Vagina (tissue), 2 donors: ENCODE measurements at regions not wholly inside any gene's neighbourhood (a gene's known extent, or its start where the extent isn't known, plus 50 kb on each side); places are given as distances from the start of the nearest gene placed in this dataset.

Experiments
- DNase-seq, 2 donors: peaks; one replicate each; pipeline ENCODE4 v3.0.0-alpha.2; 2017; ENCODE audit errors: extremely low spot score in 2 of 2
- H3K27ac ChIP-seq: fragments of 200-600 bp; sonication (generic); one replicate; pipeline ENCODE4 v1.5.1; 2019
- H3K27me3 ChIP-seq: fragments of 200-600 bp; sonication (generic); one replicate; pipeline ENCODE4 v1.5.1; 2019
- H3K36me3 ChIP-seq, 2 donors: fragments of 200-600 bp; sonication (generic); one replicate each; pipeline ENCODE4 v1.5.1; 2017 to 2019
- H3K4me1 ChIP-seq: fragments of 200-600 bp; sonication (generic); one replicate; pipeline ENCODE4 v1.5.1; 2019
- H3K4me3 ChIP-seq, 2 donors: fragments of 200-600 bp; sonication (generic); 1 replicate in 1 of 2; 2 replicates in 1 of 2; pipeline ENCODE4 v1.5.1; 2016 to 2019
- H3K9me3 ChIP-seq: fragments of 200-600 bp; sonication (generic); one replicate; pipeline ENCODE4 v1.5.1; 2019
- POLR2A ChIP-seq, 2 donors: fragments of 450-650 bp; IDR thresholded peaks; one replicate each; pipeline ENCODE4 v1.6.1; 2017; ENCODE audit warnings: antibody characterized with exemption in 2 of 2, mild to moderate bottlenecking in 2 of 2, moderate library complexity in 2 of 2
- POLR2AphosphoS5 ChIP-seq, 2 donors: sonication (generic); formaldehyde crosslinking; IDR thresholded peaks; one replicate each; pipeline ENCODE4 v1.9.0; 2017; ENCODE audit warnings: antibody characterized with exemption in 2 of 2, mild to moderate bottlenecking in 2 of 2, low read depth in 1 of 2; ENCODE audit not compliant: insufficient read depth in 1 of 2
- intact Hi-C: fragments of 100-400 bp; cut with DNase I; formaldehyde crosslinking; loops from one replicate; pipeline ENCODE4 v1.15.1; 2023
- TF ChIP-seq, protein P1 (sequence below), 3 experiments: fragments of 450-650 bp in 2 of 3; fragments of 200-600 bp in 1 of 3; sonication (generic) in 1 of 3; IDR thresholded peaks; one replicate each; pipeline ENCODE4 v1.5.1; 2017 to 2019; ENCODE audit warnings: antibody characterized with exemption in 3 of 3, mild to moderate bottlenecking in 2 of 3, moderate library complexity in 2 of 3

DNA sequence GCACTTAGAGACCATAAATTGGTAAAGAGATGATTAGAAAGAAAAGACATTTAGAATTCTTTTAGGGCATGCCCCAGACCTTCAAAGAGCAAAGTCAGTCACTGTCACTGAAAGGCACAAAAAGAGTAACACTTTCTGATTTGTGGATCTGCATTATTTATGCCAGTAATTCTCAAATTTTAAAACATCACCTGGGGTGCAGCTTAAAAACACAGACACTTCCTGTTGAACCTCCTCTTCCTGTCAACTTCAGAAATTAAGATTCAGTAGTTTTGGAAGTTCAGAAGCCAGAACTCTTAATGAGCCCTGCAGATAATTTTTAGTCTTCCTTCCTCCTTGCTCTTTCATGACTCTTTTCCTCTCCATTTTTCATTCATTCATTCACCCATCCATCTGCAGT, 137.5 kb downstream of the NRN1 start:
- Histone ChIP-seq H3K36me3 (no peaks in the 10 kb centered on the region), H3K27ac (no peak overlapping the region), H3K9me3 (no peaks in the 10 kb centered on the region), H3K4me3 (no peak overlapping the region), H3K27me3 (no peaks in the 10 kb centered on the region), H3K4me1 (no peaks in the 10 kb centered on the region)
- intact Hi-C loops: no loop called here
- no peak for TF ChIP-seq POLR2AphosphoS5 (IDR thresholded peaks at IDR 0.05; ENCODE audit: insufficient read depth in 1 of 2, low read depth in 1 of 2)
- TF ChIP-seq POLR2A (IDR thresholded peaks at IDR 0.05): no peak
- TF ChIP-seq, protein P1, sequence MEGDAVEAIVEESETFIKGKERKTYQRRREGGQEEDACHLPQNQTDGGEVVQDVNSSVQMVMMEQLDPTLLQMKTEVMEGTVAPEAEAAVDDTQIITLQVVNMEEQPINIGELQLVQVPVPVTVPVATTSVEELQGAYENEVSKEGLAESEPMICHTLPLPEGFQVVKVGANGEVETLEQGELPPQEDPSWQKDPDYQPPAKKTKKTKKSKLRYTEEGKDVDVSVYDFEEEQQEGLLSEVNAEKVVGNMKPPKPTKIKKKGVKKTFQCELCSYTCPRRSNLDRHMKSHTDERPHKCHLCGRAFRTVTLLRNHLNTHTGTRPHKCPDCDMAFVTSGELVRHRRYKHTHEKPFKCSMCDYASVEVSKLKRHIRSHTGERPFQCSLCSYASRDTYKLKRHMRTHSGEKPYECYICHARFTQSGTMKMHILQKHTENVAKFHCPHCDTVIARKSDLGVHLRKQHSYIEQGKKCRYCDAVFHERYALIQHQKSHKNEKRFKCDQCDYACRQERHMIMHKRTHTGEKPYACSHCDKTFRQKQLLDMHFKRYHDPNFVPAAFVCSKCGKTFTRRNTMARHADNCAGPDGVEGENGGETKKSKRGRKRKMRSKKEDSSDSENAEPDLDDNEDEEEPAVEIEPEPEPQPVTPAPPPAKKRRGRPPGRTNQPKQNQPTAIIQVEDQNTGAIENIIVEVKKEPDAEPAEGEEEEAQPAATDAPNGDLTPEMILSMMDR (IDR thresholded peaks at IDR 0.05): no peak
- no peak for DNase-seq

DNA sequence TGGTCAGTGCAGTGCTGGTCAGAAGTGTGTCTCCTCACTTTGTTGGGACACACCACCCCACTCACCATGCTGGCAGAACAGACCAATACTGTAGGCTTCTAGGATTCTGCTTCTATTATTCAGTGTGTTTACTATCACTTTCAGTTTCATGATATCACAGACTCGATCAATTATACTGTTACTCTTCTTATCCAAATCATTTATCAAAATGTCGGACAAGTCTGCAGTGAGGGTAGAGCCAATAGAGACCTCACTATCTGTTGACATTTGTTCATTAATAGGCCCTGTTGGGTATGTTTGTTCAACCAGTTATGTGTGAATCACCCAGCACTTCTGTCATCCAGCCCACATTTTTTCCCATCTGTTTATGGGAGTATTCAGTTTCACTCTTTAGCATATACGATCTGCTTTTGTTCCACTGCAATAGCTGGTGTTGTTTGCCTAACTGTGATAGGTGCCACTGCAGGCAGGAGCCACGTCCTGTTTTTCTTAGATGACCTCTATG, 140.1 kb downstream of the NRN1 start:
- intact Hi-C loops: no loop called here

DNA sequence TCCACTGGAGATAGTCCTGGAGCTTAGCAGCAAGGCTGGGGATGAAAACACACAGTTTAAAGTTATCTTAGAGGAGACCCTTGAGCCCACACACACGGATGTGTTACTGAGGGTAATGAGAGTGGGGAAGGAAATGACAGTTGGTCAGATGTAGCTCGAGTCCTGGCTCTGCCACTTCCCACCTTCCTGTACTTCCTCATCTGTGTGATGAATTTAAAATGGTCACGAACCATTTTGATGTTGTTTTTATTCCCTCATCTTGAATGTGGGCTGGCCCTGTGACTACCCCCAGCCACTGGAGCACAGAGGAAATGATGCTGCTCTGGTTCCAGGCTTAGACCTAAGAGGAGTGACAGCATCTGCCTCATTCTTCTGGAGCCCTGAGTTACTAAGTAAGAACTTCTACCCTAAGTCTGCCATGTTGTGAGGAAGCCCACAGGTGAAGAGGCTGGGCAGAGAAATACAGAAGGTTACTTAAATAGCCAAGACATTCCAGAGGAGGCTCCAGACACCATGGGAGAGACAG, 141.2 kb downstream of the NRN1 start:
- no peaks in the 10 kb centered on the region for H3K36me3 ChIP-seq
- H3K9me3 ChIP-seq: no peaks in the 10 kb centered on the region
- intact Hi-C loops: no loop called here
- TF ChIP-seq POLR2A (IDR thresholded peaks at IDR 0.05): no peak
- no peak for TF ChIP-seq POLR2AphosphoS5 (IDR thresholded peaks at IDR 0.05; ENCODE audit: insufficient read depth in 1 of 2, low read depth in 1 of 2)
- TF ChIP-seq, protein P1 (IDR thresholded peaks at IDR 0.05): no peak
- H3K27ac ChIP-seq: no peak overlapping the region
- H3K27me3 ChIP-seq: no peaks in the 10 kb centered on the region
- DNase-seq: no peak
- H3K4me1 ChIP-seq: no peaks in the 10 kb centered on the region
- no peak overlapping the region for H3K4me3 ChIP-seq

More for the DNA sequence above, 140.1 kb downstream of the NRN1 start:
- no peaks in the 10 kb centered on the region for H3K4me1 ChIP-seq
- TF ChIP-seq, protein P1 (IDR thresholded peaks at IDR 0.05): no peak
- TF ChIP-seq POLR2A (IDR thresholded peaks at IDR 0.05) (no peak), POLR2AphosphoS5 (IDR thresholded peaks at IDR 0.05; ENCODE audit: insufficient read depth in 1 of 2, low read depth in 1 of 2) (no peak)
- H3K36me3 ChIP-seq: no peaks in the 10 kb centered on the region
- no peak for DNase-seq
- no peaks in the 10 kb centered on the region for H3K9me3 ChIP-seq
- H3K4me3 ChIP-seq: peak overlapping the region; percentile 11 to 17
- H3K27me3 ChIP-seq: no peaks in the 10 kb centered on the region
- H3K27ac ChIP-seq: no peak overlapping the region

DNA sequence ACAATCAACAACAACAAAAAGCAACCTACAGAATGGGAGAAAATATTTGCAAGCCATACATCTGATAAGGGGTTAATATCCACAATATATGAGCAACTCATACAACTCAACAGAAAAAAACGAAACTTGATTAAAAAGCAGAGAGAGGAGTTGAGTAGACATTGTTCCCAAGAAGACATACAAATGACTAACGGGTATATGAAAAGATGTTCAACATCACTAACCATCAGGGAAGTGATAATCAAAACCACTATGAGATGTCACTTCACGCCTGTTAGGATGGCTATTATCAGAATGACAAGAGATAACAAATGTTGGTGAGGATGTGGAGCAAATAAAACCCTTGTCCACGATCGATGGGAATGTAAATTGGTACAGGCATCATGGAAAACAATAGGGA, 145.9 kb downstream of the NRN1 start:
- Histone ChIP-seq H3K4me1 (no peaks in the 10 kb centered on the region), H3K9me3 (no peaks in the 10 kb centered on the region), H3K27ac (no peak overlapping the region), H3K27me3 (no peaks in the 10 kb centered on the region), H3K4me3 (no peak overlapping the region), H3K36me3 (no peaks in the 10 kb centered on the region)
- DNase-seq: no peak
- TF ChIP-seq, protein P1 (IDR thresholded peaks at IDR 0.05): no peak
- TF ChIP-seq POLR2AphosphoS5 (IDR thresholded peaks at IDR 0.05; ENCODE audit: insufficient read depth in 1 of 2, low read depth in 1 of 2) (no peak), POLR2A (IDR thresholded peaks at IDR 0.05) (no peak)
- intact Hi-C loops: no loop called here

DNA sequence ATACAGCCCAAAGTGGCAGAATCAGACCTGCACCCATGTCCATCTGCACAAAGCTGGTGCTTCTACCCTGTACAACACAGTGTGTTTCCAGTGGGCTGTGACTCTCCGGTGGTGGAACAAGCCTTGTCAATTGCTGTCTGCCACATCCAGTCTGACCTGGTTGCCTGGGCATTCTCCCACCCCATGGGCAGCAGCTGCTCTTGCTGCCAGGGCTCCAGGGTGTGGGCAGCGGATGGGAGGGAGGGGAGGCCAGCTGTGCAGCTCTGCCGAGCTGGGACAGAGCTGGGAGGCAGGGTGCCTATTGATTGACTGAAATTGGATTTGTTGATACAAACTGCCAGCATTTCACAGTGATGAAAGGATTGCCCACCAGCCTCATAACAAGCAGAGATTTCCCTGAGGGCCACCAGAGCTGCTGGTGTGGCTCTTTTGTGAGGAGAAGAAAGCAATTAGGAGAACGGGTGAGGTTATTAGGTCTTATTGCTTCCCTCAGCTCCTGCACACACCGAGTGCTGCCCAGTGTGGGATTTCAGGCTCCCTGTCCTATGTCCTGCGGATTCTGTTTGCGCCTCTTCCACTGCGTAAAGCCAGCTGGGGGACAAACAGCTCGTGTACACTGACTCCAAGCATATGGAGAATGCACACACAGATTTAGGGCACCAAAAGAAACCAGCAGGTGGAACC, 150.8 kb downstream of the NRN1 start:
- Histone ChIP-seq H3K9me3 (no peaks in the 10 kb centered on the region), H3K4me3 (no peak overlapping the region), H3K27ac (no peak overlapping the region), H3K4me1 (peaks cover 8% of the 10 kb centered on the region), H3K36me3 (no peaks in the 10 kb centered on the region), H3K27me3 (no peaks in the 10 kb centered on the region)
- TF ChIP-seq POLR2AphosphoS5 (IDR thresholded peaks at IDR 0.05; ENCODE audit: insufficient read depth in 1 of 2, low read depth in 1 of 2) (no peak), POLR2A (IDR thresholded peaks at IDR 0.05) (no peak)
- TF ChIP-seq, protein P1 (IDR thresholded peaks at IDR 0.05): no peak
- intact Hi-C loops: no loop called here
- no peak for DNase-seq
